VCaP (cell line): ENCODE measurements at regions not wholly inside any gene's neighbourhood (a gene's known extent, or its start where the extent isn't known, plus 50 kb on each side); places are given as distances from the start of the nearest gene placed in this dataset.
A peak's percentile ranks its signal among the peaks of the same experiment; 100 is the strongest.

Source experiments
- H3K27ac ChIP-seq: fragments of 450-650 bp; 2 replicates; pipeline ENCODE4 v1.5.1; 2017
- CTCF ChIP-seq: fragments of 450-650 bp; conservative IDR thresholded peaks from 2 replicates; pipeline ENCODE4 v1.5.1; 2017; ENCODE audit warnings: mild to moderate bottlenecking, moderate library complexity

GRCh38 chr1:82106672-82107071, 305.9 kb downstream of the ADGRL2 start:
- H3K27ac ChIP-seq, result no peak overlapping the region
- TF ChIP-seq CTCF, result no peak

- H3K27ac ChIP-seq, result no peak overlapping the region
- no peak for TF ChIP-seq CTCF
Observed at GRCh38 chr1:82099170-82099569, 298.4 kb downstream of the ADGRL2 start.

GRCh38 chr1:82094136-82094535, 293.4 kb downstream of the ADGRL2 start:
- TF ChIP-seq CTCF, result no peak
- no peak overlapping the region for H3K27ac ChIP-seq

- H3K27ac ChIP-seq, result no peak overlapping the region
- TF ChIP-seq CTCF, result no peak
Observed at GRCh38 chr1:82091729-82092128, 291.0 kb downstream of the ADGRL2 start.

GRCh38 chr1:82091265-82091664, 290.5 kb downstream of the ADGRL2 start:
- no peak for TF ChIP-seq CTCF
- H3K27ac ChIP-seq, result no peak overlapping the region

- H3K27ac ChIP-seq, result no peak overlapping the region
- TF ChIP-seq CTCF, result peak; percentile 69
Observed at GRCh38 chr1:82090104-82090503, 289.4 kb downstream of the ADGRL2 start.

- no peak overlapping the region for H3K27ac ChIP-seq
- no peak for TF ChIP-seq CTCF
Observed at GRCh38 chr1:82086739-82087138, 286.0 kb downstream of the ADGRL2 start.

GRCh38 chr1:82079607-82080006, 278.9 kb downstream of the ADGRL2 start:
- TF ChIP-seq CTCF, result no peak
- no peak overlapping the region for H3K27ac ChIP-seq
